GM21619 (cell line): ENCODE measurements at regions not wholly inside any gene's neighbourhood (a gene's known extent, or its start where the extent isn't known, plus 50 kb on each side); places are given as distances from the start of the nearest gene placed in this dataset.

ENCODE experiments used
- ATAC-seq: cut with Tn5 transposase; IDR thresholded peaks from one replicate; pipeline ENCODE4 v1.9.1; 2021; ENCODE audit not compliant: unreplicated experiment

GRCh38 chr4:43898836-43899235 is 549.8 kb downstream of the KCTD8 start:
- no peak for ATAC-seq

DNA sequence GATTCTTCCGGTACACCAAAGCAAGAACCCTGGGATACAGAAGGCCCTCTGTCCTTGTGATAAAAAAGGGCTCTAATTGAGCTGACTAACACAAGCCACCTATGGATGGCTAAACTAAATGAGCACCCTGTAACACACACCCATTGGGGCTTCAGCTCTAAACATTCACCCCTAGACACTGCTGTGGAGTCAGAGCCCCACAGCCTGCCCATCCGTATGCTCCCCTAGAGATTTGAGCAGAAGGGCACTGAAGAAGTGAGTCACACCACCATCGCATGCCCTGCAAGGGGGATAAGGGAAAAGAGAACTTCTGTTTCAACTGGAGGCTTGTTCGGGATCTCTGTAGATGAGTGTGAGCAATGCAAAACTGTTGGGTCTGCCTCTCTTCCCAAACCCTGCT is 545.2 kb downstream of the KCTD8 start:
- no peak for ATAC-seq

- no peak for ATAC-seq
Observed at GRCh38 chr4:43918377-43918776, 530.2 kb downstream of the KCTD8 start.

GRCh38 chr4:43932448-43932847 is 516.2 kb downstream of the KCTD8 start:
- ATAC-seq, result no peak

GRCh38 chr4:43943998-43944397 is 504.6 kb downstream of the KCTD8 start:
- ATAC-seq, result no peak

DNA sequence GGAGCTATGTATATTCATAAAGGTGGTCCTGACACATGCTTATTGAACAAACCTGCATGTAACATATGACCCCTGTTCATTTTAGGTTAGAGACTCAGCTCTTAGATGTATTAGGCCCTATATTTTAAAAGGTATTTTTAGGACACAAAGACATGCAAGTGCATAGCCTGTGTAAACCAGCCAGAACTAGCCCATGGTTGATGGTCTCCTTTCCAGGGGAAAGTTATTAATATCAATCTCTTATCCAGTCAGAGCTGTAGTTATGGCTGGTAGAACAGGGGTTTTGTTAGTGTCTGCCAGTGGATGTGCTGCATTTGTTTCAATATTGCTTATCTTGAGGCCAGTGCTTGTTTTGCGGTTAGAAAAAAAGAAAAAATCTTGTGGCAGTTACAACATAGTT is 488.6 kb downstream of the KCTD8 start:
- ATAC-seq, result no peak

DNA sequence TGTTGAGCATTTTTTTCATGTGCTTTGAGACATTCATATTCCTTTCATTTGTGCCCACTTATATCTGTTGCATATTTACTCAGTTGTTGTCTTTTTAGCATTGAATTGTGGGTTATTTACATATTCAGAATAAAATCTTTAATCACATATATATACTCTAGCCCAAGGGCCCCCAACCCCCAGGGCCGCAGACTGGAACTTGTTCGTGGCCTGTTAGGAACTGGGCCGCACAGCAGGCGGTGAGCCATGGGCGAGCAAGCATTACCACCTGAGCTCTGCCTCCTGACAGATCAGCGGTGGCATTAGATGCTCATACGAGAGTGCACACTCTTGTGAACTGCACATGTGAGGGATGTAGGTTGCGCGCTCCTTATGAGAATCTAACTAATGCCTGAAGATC is 480.6 kb downstream of the KCTD8 start:
- ATAC-seq, result no peak

DNA sequence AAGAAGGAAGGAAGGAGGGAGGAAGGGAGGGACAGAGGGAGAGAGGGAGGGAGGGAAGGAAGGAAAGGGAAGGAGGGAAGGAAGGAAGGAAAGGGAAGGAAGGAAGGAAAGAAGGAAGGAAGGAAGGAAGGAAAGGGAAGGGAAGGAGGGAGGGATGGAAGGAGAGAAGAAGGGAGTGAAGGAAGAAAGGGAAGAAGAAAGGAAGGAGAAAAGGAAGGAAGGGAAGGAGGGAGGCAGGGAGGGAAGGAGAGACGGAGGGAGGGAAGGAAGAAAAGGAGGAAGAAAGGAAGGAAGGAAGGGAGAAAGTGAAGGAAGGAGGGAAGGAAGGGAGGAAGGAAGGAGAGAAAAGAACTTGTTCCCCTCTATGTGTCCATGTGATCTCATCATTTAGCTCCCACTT is 465.0 kb downstream of the KCTD8 start:
- no peak for ATAC-seq

DNA sequence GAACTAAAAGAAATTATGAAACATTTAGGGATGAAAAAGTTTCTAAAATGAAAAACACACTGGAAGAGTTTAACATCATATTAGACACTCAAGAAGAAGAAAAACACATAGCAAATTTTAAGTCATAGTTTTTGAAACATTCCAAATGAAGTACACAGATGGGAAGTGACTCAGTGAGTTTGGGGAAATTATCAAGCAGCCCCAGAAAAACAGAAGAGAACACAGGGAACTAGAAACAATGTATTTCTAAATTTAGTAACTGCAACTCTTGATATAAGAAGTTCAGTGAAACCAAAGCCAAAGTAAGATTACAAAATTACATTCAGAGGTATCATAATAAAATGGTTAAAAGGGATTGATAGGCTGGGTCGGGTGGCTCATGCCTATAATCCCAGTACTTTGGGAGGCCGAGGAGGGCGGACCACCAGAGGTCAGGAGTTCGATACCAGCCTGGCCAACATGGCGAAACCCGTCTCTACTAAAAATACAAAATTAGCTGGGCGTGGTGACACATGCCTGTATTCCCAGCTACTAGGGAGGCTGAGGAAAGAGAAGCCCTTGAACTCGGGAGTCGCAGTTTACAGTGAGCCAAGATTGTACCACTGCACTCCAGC is 461.2 kb downstream of the KCTD8 start:
- ATAC-seq, result no peak

- ATAC-seq, result no peak
Observed at GRCh38 chr4:43990551-43990950, 458.1 kb downstream of the KCTD8 start.

- ATAC-seq, result no peak
Observed at GRCh38 chr4:43990963-43991362, 457.6 kb downstream of the KCTD8 start.

- ATAC-seq, result no peak
Observed at GRCh38 chr4:43992552-43992951, 456.1 kb downstream of the KCTD8 start.

GRCh38 chr4:43993196-43993902 is 455.3 kb downstream of the KCTD8 start:
- ATAC-seq, result no peak

GRCh38 chr4:43999669-44000068 is 448.9 kb downstream of the KCTD8 start:
- no peak for ATAC-seq

GRCh38 chr4:44002368-44002767 is 446.2 kb downstream of the KCTD8 start:
- ATAC-seq, result no peak

DNA sequence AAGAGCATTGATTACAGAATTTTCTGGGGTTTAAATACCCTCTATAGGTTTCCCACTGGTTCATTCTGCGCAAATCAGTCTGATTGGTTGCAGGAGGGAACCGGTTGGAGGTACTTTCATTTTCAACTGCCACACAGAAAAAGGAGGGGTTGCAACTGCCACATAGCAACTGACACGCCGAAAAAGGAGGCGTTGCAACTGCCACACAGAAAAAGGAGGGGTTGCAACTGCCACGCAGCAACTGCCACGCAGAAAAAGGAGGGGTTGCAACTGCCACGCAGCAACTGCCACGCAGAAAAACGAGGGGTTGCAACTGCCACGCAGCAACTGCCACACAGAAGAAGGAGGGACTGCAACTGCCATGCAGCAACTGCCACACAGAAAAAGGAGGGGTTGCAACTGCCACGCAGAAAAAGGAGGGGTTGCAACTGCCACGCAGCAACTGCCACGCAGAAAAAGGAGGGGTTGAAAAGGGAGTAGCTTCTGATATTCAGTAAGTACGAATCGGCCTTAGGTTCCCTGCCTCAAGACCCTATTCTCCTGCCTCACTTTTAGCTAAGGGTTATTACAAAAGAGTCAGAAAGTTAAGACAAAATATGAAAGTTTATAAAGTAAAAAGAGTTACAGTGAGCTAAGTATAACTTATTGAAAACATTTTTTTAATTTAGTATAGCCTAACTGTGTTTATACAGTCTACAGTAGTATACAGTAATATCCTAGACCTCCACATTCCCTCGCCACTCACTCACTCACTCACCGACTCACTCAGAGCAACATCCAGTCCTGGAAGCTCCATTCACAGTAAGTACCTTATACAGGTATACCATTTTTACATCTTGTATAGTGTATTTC is 431.8 kb downstream of the KCTD8 start:
- ATAC-seq, result no peak

GRCh38 chr4:44017422-44017739 is 431.2 kb downstream of the KCTD8 start:
- ATAC-seq, result no peak

GRCh38 chr4:44019721-44020120 is 428.9 kb downstream of the KCTD8 start:
- ATAC-seq, result no peak

DNA sequence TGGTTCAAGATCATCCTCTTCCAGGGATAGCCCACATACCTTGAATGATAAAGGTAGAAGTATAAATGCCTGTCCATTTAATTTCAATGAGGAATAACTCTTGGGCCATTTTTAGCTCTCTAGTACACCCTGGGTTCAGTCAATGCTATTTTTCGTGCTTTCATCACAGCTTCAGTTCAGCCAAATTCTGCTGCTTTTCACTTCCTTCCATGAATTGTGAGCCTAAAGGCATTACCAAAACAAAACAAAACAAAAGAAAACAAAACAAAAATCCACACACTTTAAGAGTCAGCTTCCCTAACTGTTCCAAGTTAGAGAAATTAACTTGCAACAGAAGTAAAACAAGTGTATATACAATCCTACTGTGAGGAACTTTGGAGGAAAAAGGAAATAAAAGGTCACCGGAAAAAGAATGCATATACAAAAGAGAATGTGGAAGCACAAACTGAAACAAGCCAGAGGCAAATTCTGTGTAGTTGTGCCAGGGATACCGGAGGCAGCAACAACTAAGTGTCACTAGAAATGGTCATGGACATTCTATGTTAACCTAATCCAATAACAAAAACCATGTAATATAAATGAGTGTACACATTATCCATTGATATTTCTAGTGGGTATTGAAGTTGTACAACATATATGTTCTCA is 423.1 kb downstream of the KCTD8 start:
- ATAC-seq, result no peak

DNA sequence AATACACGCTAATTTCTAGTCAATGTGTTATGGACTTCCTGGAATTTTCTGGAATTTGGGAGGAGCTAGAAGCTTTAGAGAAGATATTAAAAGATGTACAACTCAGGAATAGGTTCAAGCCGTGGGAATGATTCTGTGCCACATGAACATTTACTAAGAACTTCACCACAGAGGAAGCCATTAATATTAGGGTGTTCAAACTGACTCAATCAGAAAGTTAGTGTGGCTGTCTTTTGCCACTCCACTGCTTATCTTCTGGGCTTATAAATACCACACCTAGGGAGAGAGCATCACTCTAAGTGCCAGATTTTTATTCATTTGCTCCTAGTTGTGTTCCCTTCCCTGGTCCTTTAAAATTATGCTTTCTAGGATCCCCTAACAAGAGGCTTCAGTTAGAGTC is 409.8 kb downstream of the KCTD8 start:
- ATAC-seq, result no peak

GRCh38 chr4:44046491-44046890 is 402.1 kb downstream of the KCTD8 start:
- no peak for ATAC-seq

DNA sequence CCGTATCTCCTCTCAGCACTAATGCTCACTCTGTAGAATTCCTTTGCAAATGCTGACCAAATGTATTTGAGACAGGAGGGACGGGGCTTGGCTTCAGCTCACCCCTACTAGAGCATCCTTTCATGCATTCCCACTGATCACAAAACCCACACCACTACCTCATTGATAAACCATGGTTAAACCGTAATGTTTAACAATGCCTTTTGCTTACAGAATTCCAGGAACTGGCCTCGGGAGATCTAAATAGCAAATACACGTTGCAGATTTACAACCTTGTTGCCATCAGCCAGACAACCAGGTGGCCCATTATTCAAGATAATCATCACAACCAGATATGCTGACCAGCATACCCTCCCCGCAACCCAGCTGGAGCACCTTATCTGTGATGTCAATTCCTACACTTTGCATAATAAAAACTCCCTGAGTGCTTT is 391.9 kb downstream of the KCTD8 start:
- ATAC-seq, result no peak
